GM23338 (cell line): ENCODE measurements at regions not wholly inside any gene's neighbourhood (a gene's known extent, or its start where the extent isn't known, plus 50 kb on each side); places are given as distances from the start of the nearest gene placed in this dataset.

Experiments used
- EZH2 ChIP-seq: fragments of 200-600 bp; sonication (generic); IDR thresholded peaks from one replicate; pipeline ENCODE4 v1.8.0; 2017; ENCODE audit warnings: antibody characterized with exemption, mild to moderate bottlenecking, low read depth; ENCODE audit not compliant: unreplicated experiment
- REST ChIP-seq: IDR thresholded peaks from one replicate; pipeline ENCODE4 v1.6.1; 2018; ENCODE audit warnings: antibody characterized with exemption; ENCODE audit not compliant: unreplicated experiment
- STAT1 ChIP-seq: IDR thresholded peaks from one replicate; pipeline ENCODE4 v1.6.1; 2016; ENCODE audit warnings: antibody characterized with exemption; ENCODE audit not compliant: unreplicated experiment
- TF ChIP-seq, protein P1 (sequence below): fragments of 250-450 bp; sonication (Bioruptor Pico); IDR thresholded peaks from 2 replicates; pipeline ENCODE4 v1.5.0; 2020; ENCODE audit warnings: mild to moderate bottlenecking, moderate library complexity
- TF ChIP-seq, protein P2 (sequence below): IDR thresholded peaks from 2 replicates; pipeline ENCODE4 v1.6.1; 2016; ENCODE audit warnings: antibody characterized with exemption

DNA sequence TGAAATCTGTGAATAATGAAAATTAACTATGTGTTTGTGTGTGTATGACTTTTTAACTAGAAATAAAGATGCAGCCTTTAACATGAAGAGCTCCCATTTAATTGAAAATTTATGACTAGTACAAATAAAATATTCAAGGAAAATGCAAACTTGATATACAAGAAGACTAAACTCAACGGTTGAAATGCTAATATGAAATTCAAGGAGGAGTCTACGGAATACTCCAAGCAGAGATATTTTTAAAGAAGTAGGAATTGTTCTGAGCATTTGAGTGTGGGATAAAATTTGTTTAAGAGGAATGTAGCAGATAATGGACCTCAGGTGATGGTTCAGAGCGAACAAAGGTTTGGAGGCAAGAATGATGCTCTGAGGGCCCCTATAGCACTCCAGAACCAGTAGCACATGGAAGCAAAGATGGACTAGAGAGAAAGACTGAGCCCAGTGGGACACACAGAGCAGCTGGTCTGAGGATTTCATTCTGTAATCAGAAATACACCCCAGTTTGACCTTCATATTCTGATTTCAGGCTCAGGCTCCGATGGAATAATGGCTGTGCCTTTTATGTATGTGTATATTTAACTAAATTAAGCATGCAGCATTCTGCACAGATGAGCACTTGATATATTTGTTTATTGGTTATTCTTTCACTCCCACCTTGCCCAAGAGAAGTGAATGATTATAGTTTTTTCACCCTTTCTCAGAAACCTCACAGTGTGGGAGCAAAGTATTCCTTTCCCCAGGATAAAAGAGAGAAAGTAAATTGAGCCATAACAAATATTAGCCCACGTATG is 227.1 kb downstream of the ZPLD1 start (continued):
- no peak for TF ChIP-seq REST
- TF ChIP-seq EZH2, result no peak
- TF ChIP-seq, protein P1, sequence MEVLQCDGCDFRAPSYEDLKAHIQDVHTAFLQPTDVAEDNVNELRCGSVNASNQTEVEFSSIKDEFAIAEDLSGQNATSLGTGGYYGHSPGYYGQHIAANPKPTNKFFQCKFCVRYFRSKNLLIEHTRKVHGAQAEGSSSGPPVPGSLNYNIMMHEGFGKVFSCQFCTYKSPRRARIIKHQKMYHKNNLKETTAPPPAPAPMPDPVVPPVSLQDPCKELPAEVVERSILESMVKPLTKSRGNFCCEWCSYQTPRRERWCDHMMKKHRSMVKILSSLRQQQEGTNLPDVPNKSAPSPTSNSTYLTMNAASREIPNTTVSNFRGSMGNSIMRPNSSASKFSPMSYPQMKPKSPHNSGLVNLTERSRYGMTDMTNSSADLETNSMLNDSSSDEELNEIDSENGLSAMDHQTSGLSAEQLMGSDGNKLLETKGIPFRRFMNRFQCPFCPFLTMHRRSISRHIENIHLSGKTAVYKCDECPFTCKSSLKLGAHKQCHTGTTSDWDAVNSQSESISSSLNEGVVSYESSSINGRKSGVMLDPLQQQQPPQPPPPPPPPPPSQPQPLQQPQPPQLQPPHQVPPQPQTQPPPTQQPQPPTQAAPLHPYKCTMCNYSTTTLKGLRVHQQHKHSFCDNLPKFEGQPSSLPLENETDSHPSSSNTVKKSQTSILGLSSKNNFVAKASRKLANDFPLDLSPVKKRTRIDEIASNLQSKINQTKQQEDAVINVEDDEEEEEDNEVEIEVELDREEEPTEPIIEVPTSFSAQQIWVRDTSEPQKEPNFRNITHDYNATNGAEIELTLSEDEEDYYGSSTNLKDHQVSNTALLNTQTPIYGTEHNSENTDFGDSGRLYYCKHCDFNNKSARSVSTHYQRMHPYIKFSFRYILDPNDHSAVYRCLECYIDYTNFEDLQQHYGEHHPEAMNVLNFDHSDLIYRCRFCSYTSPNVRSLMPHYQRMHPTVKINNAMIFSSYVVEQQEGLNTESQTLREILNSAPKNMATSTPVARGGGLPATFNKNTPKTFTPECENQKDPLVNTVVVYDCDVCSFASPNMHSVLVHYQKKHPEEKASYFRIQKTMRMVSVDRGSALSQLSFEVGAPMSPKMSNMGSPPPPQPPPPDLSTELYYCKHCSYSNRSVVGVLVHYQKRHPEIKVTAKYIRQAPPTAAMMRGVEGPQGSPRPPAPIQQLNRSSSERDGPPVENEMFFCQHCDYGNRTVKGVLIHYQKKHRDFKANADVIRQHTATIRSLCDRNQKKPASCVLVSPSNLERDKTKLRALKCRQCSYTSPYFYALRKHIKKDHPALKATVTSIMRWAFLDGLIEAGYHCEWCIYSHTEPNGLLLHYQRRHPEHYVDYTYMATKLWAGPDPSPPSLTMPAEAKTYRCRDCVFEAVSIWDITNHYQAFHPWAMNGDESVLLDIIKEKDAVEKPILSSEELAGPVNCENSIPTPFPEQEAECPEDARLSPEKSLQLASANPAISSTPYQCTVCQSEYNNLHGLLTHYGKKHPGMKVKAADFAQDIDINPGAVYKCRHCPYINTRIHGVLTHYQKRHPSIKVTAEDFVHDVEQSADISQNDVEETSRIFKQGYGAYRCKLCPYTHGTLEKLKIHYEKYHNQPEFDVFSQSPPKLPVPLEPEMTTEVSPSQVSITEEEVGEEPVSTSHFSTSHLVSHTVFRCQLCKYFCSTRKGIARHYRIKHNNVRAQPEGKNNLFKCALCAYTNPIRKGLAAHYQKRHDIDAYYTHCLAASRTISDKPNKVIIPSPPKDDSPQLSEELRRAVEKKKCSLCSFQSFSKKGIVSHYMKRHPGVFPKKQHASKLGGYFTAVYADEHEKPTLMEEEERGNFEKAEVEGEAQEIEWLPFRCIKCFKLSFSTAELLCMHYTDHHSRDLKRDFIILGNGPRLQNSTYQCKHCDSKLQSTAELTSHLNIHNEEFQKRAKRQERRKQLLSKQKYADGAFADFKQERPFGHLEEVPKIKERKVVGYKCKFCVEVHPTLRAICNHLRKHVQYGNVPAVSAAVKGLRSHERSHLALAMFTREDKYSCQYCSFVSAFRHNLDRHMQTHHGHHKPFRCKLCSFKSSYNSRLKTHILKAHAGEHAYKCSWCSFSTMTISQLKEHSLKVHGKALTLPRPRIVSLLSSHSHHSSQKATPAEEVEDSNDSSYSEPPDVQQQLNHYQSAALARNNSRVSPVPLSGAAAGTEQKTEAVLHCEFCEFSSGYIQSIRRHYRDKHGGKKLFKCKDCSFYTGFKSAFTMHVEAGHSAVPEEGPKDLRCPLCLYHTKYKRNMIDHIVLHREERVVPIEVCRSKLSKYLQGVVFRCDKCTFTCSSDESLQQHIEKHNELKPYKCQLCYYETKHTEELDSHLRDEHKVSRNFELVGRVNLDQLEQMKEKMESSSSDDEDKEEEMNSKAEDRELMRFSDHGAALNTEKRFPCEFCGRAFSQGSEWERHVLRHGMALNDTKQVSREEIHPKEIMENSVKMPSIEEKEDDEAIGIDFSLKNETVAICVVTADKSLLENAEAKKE, result no peak
- TF ChIP-seq, protein P2, sequence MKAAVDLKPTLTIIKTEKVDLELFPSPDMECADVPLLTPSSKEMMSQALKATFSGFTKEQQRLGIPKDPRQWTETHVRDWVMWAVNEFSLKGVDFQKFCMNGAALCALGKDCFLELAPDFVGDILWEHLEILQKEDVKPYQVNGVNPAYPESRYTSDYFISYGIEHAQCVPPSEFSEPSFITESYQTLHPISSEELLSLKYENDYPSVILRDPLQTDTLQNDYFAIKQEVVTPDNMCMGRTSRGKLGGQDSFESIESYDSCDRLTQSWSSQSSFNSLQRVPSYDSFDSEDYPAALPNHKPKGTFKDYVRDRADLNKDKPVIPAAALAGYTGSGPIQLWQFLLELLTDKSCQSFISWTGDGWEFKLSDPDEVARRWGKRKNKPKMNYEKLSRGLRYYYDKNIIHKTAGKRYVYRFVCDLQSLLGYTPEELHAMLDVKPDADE, result no peak
- TF ChIP-seq STAT1, result no peak
